Neural progenitor cell (in vitro differentiated cells): ENCODE measurements at regions not wholly inside any gene's neighbourhood (a gene's known extent, or its start where the extent isn't known, plus 50 kb on each side); places are given as distances from the start of the nearest gene placed in this dataset.
A peak's percentile ranks its signal among the peaks of the same experiment; 100 is the strongest.

Experiments
- DNase-seq: peaks from one replicate; pipeline ENCODE4 v3.0.0-alpha.2; 2016; ENCODE audit warnings: low spot score
- H2AFZ ChIP-seq: fragments of 200-600 bp; sonication (generic); replicated peaks from 2 replicates; pipeline ENCODE4 v1.6.1; 2016; ENCODE audit warnings: antibody characterized with exemption
- H3F3A ChIP-seq: fragments of 200-600 bp; sonication (generic); 2 replicates; pipeline ENCODE4 v1.6.1; 2016; ENCODE audit warnings: antibody characterized with exemption, low read depth
- H3K27ac ChIP-seq: fragments of 200-600 bp; sonication (generic); 2 replicates; pipeline ENCODE4 v1.5.1; 2016; ENCODE audit warnings: mild to moderate bottlenecking
- H3K27me3 ChIP-seq: fragments of 200-600 bp; sonication (generic); 2 replicates; pipeline ENCODE4 v1.6.1; 2016; ENCODE audit warnings: mild to moderate bottlenecking, moderate library complexity
- H3K36me3 ChIP-seq: fragments of 200-600 bp; sonication (generic); 2 replicates; pipeline ENCODE4 v1.5.1; 2016
- H3K4me1 ChIP-seq: fragments of 200-600 bp; sonication (generic); 2 replicates; pipeline ENCODE4 v1.6.1; 2016; ENCODE audit warnings: mixed run types
- H3K4me2 ChIP-seq: fragments of 200-600 bp; sonication (generic); 2 replicates; pipeline ENCODE4 v1.6.1; 2016
- H3K4me3 ChIP-seq: fragments of 200-600 bp; sonication (generic); 2 replicates; pipeline ENCODE4 v1.5.1; 2016
- H3K79me2 ChIP-seq: fragments of 200-600 bp; sonication (generic); 2 replicates; pipeline ENCODE4 v1.6.1; 2016; ENCODE audit warnings: low read depth
- H3K9ac ChIP-seq: fragments of 200-600 bp; sonication (generic); 2 replicates; pipeline ENCODE4 v1.6.1; 2016
- H3K9me3 ChIP-seq: fragments of 200-600 bp; sonication (generic); 2 replicates; pipeline ENCODE4 v1.5.1; 2016; ENCODE audit warnings: low read depth
- H4K20me1 ChIP-seq: fragments of 200-600 bp; sonication (generic); 2 replicates; pipeline ENCODE4 v1.6.1; 2016; ENCODE audit warnings: low read depth
- H3K27ac Mint-ChIP-seq: 3 replicates; pipeline ENCODE4 v1.8.0; 2021; ENCODE audit warnings: mixed read lengths
- H3K27me3 Mint-ChIP-seq: 2 replicates; pipeline ENCODE4 v1.8.0; 2022; ENCODE audit warnings: low read depth, mild to moderate bottlenecking, inconsistent platforms, moderate library complexity, mixed read lengths; ENCODE audit not compliant: insufficient read depth
- H3K36me3 Mint-ChIP-seq: 3 replicates; pipeline ENCODE4 v1.8.0; 2021; ENCODE audit warnings: mixed read lengths
- H3K4me1 Mint-ChIP-seq: 3 replicates; pipeline ENCODE4 v1.8.0; 2021; ENCODE audit warnings: mixed read lengths
- H3K4me3 Mint-ChIP-seq: 3 replicates; pipeline ENCODE4 v1.8.0; 2021; ENCODE audit warnings: mild to moderate bottlenecking, moderate library complexity, mixed read lengths
- H3K9me3 Mint-ChIP-seq: 3 replicates; pipeline ENCODE4 v1.8.0; 2020; ENCODE audit warnings: mixed read lengths
- EZH2 ChIP-seq: fragments of 200-600 bp; sonication (generic); IDR thresholded peaks from 2 replicates; pipeline ENCODE4 v1.6.1; 2017; ENCODE audit warnings: antibody characterized with exemption, mild to moderate bottlenecking, moderate library complexity
- EZH2phosphoT487 ChIP-seq: fragments of 200-600 bp; sonication (generic); IDR thresholded peaks from 2 replicates; pipeline ENCODE4 v1.6.1; 2017; ENCODE audit warnings: antibody characterized with exemption
- TF ChIP-seq, protein P1 (sequence below): fragments of 200-600 bp; sonication (generic); IDR thresholded peaks from 2 replicates; pipeline ENCODE4 v1.5.1; 2017; ENCODE audit warnings: antibody characterized with exemption, mild to moderate bottlenecking

DNA sequence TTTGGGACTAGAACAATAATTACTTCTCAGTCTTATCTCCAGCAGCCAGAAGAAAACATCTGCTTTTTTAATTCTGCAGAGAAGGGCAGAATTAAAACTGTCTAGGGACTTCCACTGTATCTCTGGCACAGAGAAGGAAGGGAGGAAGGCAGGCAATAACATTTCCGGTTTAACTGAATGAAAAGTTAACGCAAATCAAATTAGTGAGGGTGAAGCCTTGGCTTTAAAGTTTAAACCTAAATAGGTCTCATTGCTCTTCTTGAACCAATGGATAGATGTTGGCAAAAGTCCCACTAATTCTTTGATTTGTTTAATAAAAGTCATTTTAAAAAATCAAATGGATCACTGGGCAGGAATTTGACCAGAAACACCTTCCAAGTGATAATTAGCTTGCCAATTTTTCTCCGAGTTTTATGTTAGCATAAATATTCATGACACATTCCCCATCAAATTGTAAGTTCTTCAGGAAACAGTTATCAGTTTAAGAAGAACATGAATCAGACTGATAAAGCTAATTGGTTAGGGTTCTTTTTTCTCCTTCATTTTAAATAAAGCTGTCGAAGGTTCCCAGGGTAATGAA lies 181.9 kb downstream of the SLC15A5 start:
- H3K79me2 ChIP-seq: no peaks in the 10 kb centered on the region
- DNase-seq: no peak
- no peaks in the 10 kb centered on the region for H3K36me3 ChIP-seq
- H3K4me3 ChIP-seq: no peak overlapping the region
- H3K9me3 ChIP-seq: no peaks in the 10 kb centered on the region
- Mint-ChIP-seq H3K9me3 (peaks cover 12% of the 10 kb centered on the region), H3K4me3 (no peak overlapping the region), H3K27me3 (peaks cover 3% of the 10 kb centered on the region), H3K36me3 (peaks cover 3% of the 10 kb centered on the region), H3K4me1 (peaks cover 22% of the 10 kb centered on the region), H3K27ac (peak overlapping the region; percentile 84)
- no peak overlapping the region for H3K27ac ChIP-seq
- H3K4me1 ChIP-seq: no peaks in the 10 kb centered on the region
- no peak overlapping the region for H3K4me2 ChIP-seq
- H3K27me3 ChIP-seq: no peaks in the 10 kb centered on the region
- H2AFZ ChIP-seq: no peak overlapping the region
- no peak overlapping the region for H3K9ac ChIP-seq
- H3F3A ChIP-seq: no peaks in the 10 kb centered on the region
- H4K20me1 ChIP-seq: no peaks in the 10 kb centered on the region
- TF ChIP-seq EZH2phosphoT487 (no peak), EZH2 (no peak)
- TF ChIP-seq, protein P1, sequence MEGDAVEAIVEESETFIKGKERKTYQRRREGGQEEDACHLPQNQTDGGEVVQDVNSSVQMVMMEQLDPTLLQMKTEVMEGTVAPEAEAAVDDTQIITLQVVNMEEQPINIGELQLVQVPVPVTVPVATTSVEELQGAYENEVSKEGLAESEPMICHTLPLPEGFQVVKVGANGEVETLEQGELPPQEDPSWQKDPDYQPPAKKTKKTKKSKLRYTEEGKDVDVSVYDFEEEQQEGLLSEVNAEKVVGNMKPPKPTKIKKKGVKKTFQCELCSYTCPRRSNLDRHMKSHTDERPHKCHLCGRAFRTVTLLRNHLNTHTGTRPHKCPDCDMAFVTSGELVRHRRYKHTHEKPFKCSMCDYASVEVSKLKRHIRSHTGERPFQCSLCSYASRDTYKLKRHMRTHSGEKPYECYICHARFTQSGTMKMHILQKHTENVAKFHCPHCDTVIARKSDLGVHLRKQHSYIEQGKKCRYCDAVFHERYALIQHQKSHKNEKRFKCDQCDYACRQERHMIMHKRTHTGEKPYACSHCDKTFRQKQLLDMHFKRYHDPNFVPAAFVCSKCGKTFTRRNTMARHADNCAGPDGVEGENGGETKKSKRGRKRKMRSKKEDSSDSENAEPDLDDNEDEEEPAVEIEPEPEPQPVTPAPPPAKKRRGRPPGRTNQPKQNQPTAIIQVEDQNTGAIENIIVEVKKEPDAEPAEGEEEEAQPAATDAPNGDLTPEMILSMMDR: no peak

DNA sequence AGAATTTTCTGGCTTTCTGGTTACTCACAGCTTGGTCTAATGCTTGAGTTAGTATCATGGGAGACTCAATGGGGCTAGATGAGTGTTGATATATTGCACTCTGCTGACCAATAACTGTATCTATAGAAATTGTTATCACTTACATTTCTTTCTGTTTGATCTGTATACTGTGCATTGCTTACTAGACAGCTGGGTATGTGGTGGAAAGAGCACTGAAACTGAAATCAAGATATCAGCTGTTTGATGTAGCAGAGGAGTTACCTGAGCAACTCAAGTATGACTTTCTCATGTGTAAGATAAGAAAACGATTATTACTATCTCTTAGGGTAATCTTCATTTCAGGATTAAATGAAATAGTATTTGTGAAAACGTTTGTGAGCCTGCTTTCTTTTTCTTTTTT lies 183.0 kb downstream of the SLC15A5 start:
- H3K36me3 ChIP-seq: no peaks in the 10 kb centered on the region
- peaks cover 3% of the 10 kb centered on the region for H3K27me3 Mint-ChIP-seq
- DNase-seq: no peak
- no peaks in the 10 kb centered on the region for H3K9me3 ChIP-seq
- no peaks in the 10 kb centered on the region for H3K27me3 ChIP-seq
- no peaks in the 10 kb centered on the region for H3K79me2 ChIP-seq
- peaks cover 12% of the 10 kb centered on the region for H3K9me3 Mint-ChIP-seq
- H3K4me3 ChIP-seq: no peak overlapping the region
- no peaks in the 10 kb centered on the region for H4K20me1 ChIP-seq
- H3K4me3 Mint-ChIP-seq: no peak overlapping the region
- no peak overlapping the region for H3K4me2 ChIP-seq
- no peak overlapping the region for H3K27ac Mint-ChIP-seq
- peaks cover 22% of the 10 kb centered on the region for H3K4me1 Mint-ChIP-seq
- no peaks in the 10 kb centered on the region for H3K4me1 ChIP-seq
- no peak for TF ChIP-seq EZH2
- no peak for TF ChIP-seq EZH2phosphoT487
- TF ChIP-seq, protein P1: no peak
- no peak overlapping the region for H3K9ac ChIP-seq
- H3K36me3 Mint-ChIP-seq: peaks cover 3% of the 10 kb centered on the region
- no peak overlapping the region for H3K27ac ChIP-seq
- no peak overlapping the region for H2AFZ ChIP-seq
- H3F3A ChIP-seq: no peaks in the 10 kb centered on the region

DNA sequence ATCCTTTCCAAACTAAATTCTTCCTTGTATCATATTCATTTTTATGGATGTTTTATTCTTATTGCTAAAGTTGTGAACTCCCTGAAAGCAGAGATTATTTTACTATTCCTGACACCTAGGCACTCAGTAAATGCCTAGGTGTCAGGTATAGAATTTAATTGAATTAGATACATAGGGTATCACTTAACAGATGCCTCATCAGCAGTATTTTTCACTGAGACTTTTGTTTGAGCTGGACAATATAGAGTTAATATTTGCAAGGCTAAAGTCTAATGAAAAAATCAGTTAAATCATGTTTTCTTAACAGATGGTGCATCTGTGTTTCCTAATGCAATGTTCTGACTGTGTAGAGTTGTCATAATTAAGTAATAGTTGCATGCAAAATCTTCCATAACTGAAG lies 182.7 kb downstream of the DERA start:
- H3K36me3 ChIP-seq: no peaks in the 10 kb centered on the region
- no peak overlapping the region for H3K4me3 ChIP-seq
- H3K4me1 Mint-ChIP-seq: peaks cover 22% of the 10 kb centered on the region
- TF ChIP-seq EZH2 (no peak), EZH2phosphoT487 (no peak)
- TF ChIP-seq, protein P1: no peak
- H3F3A ChIP-seq: no peaks in the 10 kb centered on the region
- no peaks in the 10 kb centered on the region for H3K4me1 ChIP-seq
- H3K4me3 Mint-ChIP-seq: no peak overlapping the region
- peaks cover 3% of the 10 kb centered on the region for H3K36me3 Mint-ChIP-seq
- no peak overlapping the region for H3K9ac ChIP-seq
- H3K9me3 Mint-ChIP-seq: peaks cover 12% of the 10 kb centered on the region
- H3K27me3 Mint-ChIP-seq: peaks cover 3% of the 10 kb centered on the region
- no peak overlapping the region for H3K27ac ChIP-seq
- no peaks in the 10 kb centered on the region for H4K20me1 ChIP-seq
- no peaks in the 10 kb centered on the region for H3K9me3 ChIP-seq
- no peak overlapping the region for H3K27ac Mint-ChIP-seq
- no peak overlapping the region for H3K4me2 ChIP-seq
- no peak overlapping the region for H2AFZ ChIP-seq
- DNase-seq: no peak
- H3K27me3 ChIP-seq: no peaks in the 10 kb centered on the region
- no peaks in the 10 kb centered on the region for H3K79me2 ChIP-seq
